RWPE2 (cell line): ENCODE measurements at regions not wholly inside any gene's neighbourhood (a gene's known extent, or its start where the extent isn't known, plus 50 kb on each side); places are given as distances from the start of the nearest gene placed in this dataset.
"Not testable (repeated sequence)": the region's sequence is repeated elsewhere in the genome, so short reads cannot be mapped to it uniquely, and the experiment has no call there.

ENCODE experiments used
- ATAC-seq: fragments of 200-7000 bp; cut with Tn5 transposase; 3 replicates; pipeline ENCODE4 v1.9.1; 2021; ENCODE audit warnings: low read depth
- DNase-seq: peaks from one replicate; pipeline ENCODE4 v3.0.0-alpha.2; 2020; ENCODE audit warnings: low spot score
- H3K27ac ChIP-seq: fragments of 450-650 bp; 2 replicates; pipeline ENCODE4 v1.5.1; 2017; ENCODE audit warnings: mild to moderate bottlenecking; ENCODE audit not compliant: poor library complexity, severe bottlenecking
- H3K27me3 ChIP-seq: fragments of 250-450 bp; sonication (Bioruptor Pico); 2 replicates; pipeline ENCODE4 v1.5.1; 2021; ENCODE audit warnings: mild to moderate bottlenecking, moderate library complexity; ENCODE audit not compliant: insufficient read depth, poor library complexity, severe bottlenecking
- H3K36me3 ChIP-seq: fragments of 250-450 bp; sonication (Bioruptor Pico); 2 replicates; pipeline ENCODE4 v1.5.1; 2020; ENCODE audit warnings: low read depth, mild to moderate bottlenecking, moderate library complexity
- H3K4me1 ChIP-seq: fragments of 250-450 bp; sonication (Bioruptor Pico); 2 replicates; pipeline ENCODE4 v1.5.1; 2021; ENCODE audit warnings: mild to moderate bottlenecking, moderate library complexity; ENCODE audit not compliant: insufficient read depth, poor library complexity, severe bottlenecking
- H3K4me3 ChIP-seq: fragments of 250-450 bp; sonication (Bioruptor Pico); 2 replicates; pipeline ENCODE4 v1.5.1; 2021; ENCODE audit warnings: mild to moderate bottlenecking, moderate library complexity; ENCODE audit not compliant: severe bottlenecking
- H3K9me3 ChIP-seq: fragments of 250-450 bp; sonication (Bioruptor Pico); 2 replicates; pipeline ENCODE4 v1.5.1; 2021; ENCODE audit warnings: mild to moderate bottlenecking, moderate library complexity; ENCODE audit not compliant: severe bottlenecking
- TF ChIP-seq, protein P1 (sequence below): fragments of 450-650 bp; IDR thresholded peaks from one replicate; pipeline ENCODE4 v1.5.1; 2017; ENCODE audit warnings: mild to moderate bottlenecking, moderate library complexity; ENCODE audit not compliant: poor library complexity, severe bottlenecking

DNA sequence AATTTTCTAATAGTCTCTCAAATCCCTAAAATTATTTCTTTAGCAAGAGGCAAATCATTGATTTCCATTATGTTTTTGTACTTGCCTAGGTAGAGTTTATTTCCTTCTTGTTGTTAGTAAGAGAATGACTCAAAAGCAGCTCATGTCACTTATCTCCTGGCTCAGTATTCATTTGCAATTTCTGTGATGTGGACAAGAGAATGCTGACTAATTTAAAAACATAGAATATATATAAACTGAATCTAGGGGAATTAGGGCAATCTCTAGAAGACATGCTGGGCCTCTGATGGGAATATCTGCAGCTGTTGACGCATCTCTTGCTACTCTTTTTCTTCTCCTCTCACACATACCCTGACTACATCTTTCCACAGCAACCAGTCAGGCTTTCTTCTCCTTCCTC is 130.8 kb upstream of the PRKD1 start:
- Histone ChIP-seq H3K36me3 (no peaks in the 10 kb centered on the region), H3K4me1 (no peaks in the 10 kb centered on the region), H3K9me3 (no peaks in the 10 kb centered on the region), H3K27ac (no peak overlapping the region), H3K27me3 (peaks cover 18% of the 10 kb centered on the region), H3K4me3 (no peak overlapping the region)
- DNase-seq (no peak), ATAC-seq (no peak; the same call in 2 of the 3 replicates)
- TF ChIP-seq, protein P1, sequence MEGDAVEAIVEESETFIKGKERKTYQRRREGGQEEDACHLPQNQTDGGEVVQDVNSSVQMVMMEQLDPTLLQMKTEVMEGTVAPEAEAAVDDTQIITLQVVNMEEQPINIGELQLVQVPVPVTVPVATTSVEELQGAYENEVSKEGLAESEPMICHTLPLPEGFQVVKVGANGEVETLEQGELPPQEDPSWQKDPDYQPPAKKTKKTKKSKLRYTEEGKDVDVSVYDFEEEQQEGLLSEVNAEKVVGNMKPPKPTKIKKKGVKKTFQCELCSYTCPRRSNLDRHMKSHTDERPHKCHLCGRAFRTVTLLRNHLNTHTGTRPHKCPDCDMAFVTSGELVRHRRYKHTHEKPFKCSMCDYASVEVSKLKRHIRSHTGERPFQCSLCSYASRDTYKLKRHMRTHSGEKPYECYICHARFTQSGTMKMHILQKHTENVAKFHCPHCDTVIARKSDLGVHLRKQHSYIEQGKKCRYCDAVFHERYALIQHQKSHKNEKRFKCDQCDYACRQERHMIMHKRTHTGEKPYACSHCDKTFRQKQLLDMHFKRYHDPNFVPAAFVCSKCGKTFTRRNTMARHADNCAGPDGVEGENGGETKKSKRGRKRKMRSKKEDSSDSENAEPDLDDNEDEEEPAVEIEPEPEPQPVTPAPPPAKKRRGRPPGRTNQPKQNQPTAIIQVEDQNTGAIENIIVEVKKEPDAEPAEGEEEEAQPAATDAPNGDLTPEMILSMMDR = no peak

DNA sequence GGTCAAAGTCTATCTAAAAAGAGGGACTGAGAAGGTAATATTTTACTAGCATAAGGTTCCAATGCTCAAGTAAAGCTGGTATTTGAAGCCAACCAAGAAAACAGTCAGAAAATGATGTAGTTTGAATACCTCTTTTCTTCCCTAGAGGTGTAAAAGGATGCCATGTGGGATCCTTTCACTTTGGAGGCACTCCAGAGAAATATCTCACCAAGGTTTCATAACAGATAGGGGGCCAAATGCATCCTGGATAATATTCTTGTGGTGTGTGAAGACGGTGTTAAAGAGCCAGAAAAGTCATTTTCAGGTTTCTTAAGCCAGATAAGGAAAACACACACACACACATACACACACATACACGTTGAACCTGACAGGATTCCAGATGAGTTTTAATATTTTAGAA is 136.1 kb upstream of the PRKD1 start:
- no peak for DNase-seq
- H3K36me3 ChIP-seq = no peaks in the 10 kb centered on the region
- H3K9me3 ChIP-seq = no peaks in the 10 kb centered on the region
- TF ChIP-seq, protein P1 = no peak
- no peak overlapping the region for H3K4me3 ChIP-seq
- H3K27ac ChIP-seq = no peak overlapping the region
- no peak for ATAC-seq
- H3K4me1 ChIP-seq = no peaks in the 10 kb centered on the region
- H3K27me3 ChIP-seq = peaks cover 15% of the 10 kb centered on the region

DNA sequence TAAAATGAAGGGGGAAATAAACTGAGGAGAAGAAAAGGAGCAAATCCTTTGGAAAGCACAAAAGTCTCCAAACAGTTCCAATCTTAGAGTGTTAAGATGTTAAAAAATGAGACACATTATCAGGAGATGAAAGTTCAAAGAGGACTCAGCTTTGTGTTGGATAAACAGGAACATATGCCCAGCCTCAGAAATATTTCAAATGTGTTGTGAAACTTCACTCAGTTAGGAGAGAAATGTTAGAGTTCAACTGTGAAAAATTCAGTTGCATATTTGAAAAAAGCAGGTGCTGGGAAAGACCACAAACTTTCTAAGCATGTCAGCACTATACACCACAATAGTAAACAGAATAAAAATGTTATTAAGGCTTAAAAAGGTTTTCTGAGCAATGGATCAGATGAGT is 136.8 kb upstream of the PRKD1 start:
- Histone ChIP-seq H3K4me3 (no peak overlapping the region), H3K4me1 (no peaks in the 10 kb centered on the region), H3K9me3 (no peaks in the 10 kb centered on the region), H3K27ac (no peak overlapping the region), H3K36me3 (no peaks in the 10 kb centered on the region), H3K27me3 (peaks cover 15% of the 10 kb centered on the region)
- TF ChIP-seq, protein P1 = no peak
- DNase-seq (no peak), ATAC-seq (no peak)

DNA sequence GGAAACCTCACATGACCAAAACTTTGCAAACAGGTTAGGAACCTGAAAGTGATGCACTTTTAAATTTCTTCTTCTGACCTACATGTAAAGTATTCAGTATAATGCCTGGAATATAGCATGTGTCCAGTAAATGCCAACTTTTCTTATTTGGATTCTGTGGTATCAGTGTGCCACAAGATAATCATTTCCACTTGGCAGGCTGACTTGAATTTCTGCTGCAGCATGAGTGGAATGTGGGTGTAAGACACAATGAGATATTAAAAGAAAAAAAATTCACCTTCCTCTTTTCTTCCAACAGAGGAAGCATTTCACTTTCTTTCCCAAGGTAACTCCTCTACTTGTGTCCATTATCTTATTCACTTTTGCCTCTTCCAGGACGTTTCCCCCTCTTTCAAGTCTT is 141.9 kb upstream of the PRKD1 start:
- H3K36me3 ChIP-seq = no peaks in the 10 kb centered on the region
- ATAC-seq = no peak
- H3K4me1 ChIP-seq = no peaks in the 10 kb centered on the region
- TF ChIP-seq, protein P1 = no peak
- H3K27ac ChIP-seq = no peak overlapping the region
- no peaks in the 10 kb centered on the region for H3K9me3 ChIP-seq
- H3K27me3 ChIP-seq = peaks cover 3% of the 10 kb centered on the region
- H3K4me3 ChIP-seq = no peak overlapping the region
- DNase-seq = no peak

DNA sequence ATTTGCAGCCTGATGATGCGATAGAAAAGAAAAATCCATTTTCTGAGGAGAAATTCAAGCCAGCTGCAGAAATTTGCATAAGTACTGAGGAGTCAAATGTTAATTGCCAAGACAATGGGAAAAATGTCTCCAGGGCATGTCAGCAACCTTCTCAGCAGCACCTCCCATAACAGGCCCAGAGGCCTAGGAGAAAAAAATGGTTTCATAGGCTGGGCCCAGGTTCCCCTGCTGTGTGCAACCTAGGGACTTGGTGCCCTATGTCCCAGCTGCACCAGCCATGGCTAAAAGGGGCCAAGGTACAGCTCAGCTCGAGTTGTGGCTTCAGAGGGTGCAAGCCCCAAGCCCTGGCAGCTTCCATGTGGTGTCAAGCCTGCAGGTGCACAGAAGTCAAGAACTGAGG is 144.8 kb upstream of the PRKD1 start:
- H3K4me1 ChIP-seq, H3K36me3 ChIP-seq, ATAC-seq, DNase-seq, H3K27ac ChIP-seq, H3K4me3 ChIP-seq, H3K9me3 ChIP-seq: not testable (repeated sequence)
- H3K27me3 ChIP-seq = peaks cover 10% of the 10 kb centered on the region
